HG02588 (cell line): ENCODE measurements at regions not wholly inside any gene's neighbourhood (a gene's known extent, or its start where the extent isn't known, plus 50 kb on each side); places are given as distances from the start of the nearest gene placed in this dataset.

ENCODE experiments used
- ATAC-seq: cut with Tn5 transposase; IDR thresholded peaks from one replicate; pipeline ENCODE4 v1.9.1; 2021; ENCODE audit warnings: mild to moderate bottlenecking, moderate library complexity; ENCODE audit not compliant: unreplicated experiment

DNA sequence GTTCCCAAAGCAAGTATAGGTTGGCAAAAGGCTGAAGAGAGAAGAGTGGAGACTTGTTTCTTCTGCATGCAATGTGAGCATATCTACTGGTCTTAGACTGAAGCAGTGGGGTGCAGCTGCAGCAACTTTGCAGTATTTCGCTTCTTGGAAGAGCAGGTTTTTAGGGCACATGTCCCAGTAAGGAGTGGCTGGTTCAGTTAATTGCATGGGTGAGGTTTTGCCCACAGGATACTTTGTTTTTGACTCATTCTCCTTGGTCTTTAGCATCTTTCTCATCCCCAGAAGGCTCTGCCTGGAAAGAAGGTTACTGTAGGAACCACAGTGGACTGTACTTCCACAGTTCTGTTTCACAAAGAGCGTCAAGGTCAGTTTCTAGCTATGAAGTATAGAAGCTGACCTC, 68.0 kb upstream of the NR3C2 start:
- ATAC-seq = no peak

DNA sequence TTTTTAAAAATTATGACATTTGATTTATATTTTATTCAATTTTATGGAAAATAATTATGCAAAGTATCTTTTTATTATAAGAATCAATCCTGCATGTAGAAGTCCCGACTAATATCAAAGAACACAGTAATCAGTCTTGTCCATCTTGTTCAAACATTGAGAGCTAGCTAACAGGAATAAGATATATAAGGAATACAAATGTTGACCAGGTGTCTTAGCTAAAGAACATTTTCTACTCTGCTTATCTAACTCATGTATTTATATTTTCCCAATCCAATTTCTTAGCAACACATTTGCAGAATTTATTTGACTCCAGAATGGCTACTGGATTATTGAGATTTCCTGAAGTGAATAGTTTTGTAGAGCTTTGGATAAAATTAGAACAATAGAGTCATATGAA, 61.5 kb upstream of the NR3C2 start:
- ATAC-seq = no peak

DNA sequence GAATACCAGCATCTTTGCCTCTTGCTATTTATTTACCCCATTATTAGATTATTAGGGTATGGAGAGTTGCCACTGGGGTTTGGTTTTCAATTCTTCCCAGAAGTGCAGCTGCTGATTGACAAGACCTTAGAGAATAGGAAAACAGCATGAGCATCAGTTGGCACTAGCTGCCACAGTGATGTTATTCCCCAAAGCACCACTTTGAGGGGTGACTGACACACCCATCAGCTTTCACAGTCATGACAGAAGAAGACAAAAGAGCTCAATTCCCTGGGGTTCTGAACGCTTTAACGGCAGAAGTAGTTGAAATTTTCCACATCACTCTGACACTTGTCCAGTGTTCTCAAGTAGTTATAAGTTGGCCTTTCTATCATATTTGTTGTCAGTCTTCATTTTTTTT, 55.0 kb upstream of the NR3C2 start:
- ATAC-seq = no peak

DNA sequence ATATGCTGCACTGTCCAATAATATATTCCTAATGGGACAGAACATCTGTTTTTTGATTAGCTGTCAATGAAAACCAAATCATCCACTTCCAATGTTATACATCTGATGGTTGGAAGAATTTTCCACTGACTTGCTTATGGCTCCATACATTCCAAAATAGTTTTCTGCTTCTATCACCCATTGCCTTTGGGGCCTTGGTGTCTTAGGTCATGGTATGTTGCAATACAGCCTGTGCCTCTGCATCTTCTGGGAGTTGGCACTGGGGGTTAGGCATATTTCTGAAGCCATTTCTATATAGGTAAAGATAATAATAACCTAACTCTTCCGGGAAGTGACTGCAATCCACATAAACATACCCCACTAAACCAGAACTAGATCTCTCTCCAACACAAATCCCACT, 53.2 kb upstream of the NR3C2 start:
- ATAC-seq = no peak
